ENCODE measurements at regions not wholly inside any gene's neighbourhood (a gene's known extent, or its start where the extent isn't known, plus 50 kb on each side); places are given as distances from the start of the nearest gene placed in this dataset.

DNA sequence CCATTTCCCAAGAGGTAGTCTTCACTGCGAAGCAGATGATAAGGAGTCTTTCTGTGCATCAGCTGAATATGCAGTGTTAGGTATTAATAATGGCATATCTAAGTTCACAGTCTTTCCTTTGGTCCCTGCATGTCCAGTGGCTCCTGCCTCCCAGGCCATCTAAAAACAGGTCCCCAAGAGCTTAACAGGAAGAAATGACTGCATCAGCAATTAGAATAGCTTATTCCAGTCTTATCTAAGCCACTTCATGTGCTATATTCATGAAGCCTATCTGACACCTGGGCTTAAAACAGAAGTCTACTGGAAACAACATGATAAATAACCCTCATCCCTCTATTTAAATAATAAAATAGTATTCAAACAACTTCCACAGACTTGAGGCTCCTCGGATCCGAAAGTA, 346.1 kb upstream of the ERCC4 start (continued):
- TF ChIP-seq TSHZ1 (tag by site-specific recombination; IDR thresholded peaks at IDR 0.05; ENCODE audit: borderline replicate concordance) (no peak), TRIM28 (IDR thresholded peaks at IDR 0.05; ENCODE audit: borderline replicate concordance, low read length) (no peak), ZNF416 (tag by site-specific recombination; IDR thresholded peaks at IDR 0.05) (no peak)

DNA sequence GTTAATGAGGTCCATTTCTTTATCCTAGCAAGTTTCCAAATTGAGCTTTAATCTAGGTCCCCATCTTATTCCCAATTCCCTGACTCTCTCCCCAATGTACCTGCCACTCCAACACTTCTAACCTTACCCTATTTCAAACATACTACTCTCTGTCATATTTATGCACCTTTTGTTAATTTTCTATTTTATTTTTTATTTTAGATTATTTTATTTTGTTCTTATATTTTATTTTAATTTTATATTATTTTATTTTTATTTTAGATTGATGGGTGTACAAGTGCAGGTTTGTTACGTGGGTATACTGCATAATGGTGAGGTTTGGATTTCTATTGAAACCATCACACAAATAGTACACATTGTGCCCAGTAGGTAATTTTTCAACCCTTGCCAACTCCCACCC, 333.9 kb upstream of the ERCC4 start:
- Histone ChIP-seq H3K4me3 (ENCODE audit: low read depth, low read length) (no peak overlapping the region), H3K4me1 (ENCODE audit: control insufficient read depth, insufficient read depth, low read length) (no peaks in the 10 kb centered on the region), H3K36me3 (ENCODE audit: control insufficient read depth in 2 of 2, insufficient read depth in 1 of 2, low read length in 2 of 2) (no peaks in the 10 kb centered on the region), H3K27ac (ENCODE audit: extremely low read depth, low read depth, low read length) (no peak overlapping the region), H3K9me3 (ENCODE audit: control insufficient read depth, insufficient read depth, low read depth, low read length) (no peaks in the 10 kb centered on the region)
- CTCF ChIA-PET, result interaction anchor here (1.1 kb wide), 1 partner anchor 16 kb away, joined by 3 read pairs; no protein-coding TSS in a partner anchor
- TF ChIP-seq SP3 (tag by site-specific recombination; IDR thresholded peaks at IDR 0.05), result no peak
- TF ChIP-seq ZNF239 (tag by site-specific recombination; IDR thresholded peaks at IDR 0.05), result no peak
- no peak for TF ChIP-seq ZNF362 (tag by site-specific recombination; IDR thresholded peaks at IDR 0.05)
- no peak for TF ChIP-seq KLF16 (tag by site-specific recombination; IDR thresholded peaks at IDR 0.05)
- TF ChIP-seq ZNF776 (tag by site-specific recombination; IDR thresholded peaks at IDR 0.05; ENCODE audit: borderline replicate concordance), result no peak
- no peak for TF ChIP-seq ZNF140 (tag by site-specific recombination; IDR thresholded peaks at IDR 0.05)
- TF ChIP-seq ZBTB7A (tag by site-specific recombination; IDR thresholded peaks at IDR 0.05; ENCODE audit: low read depth), result no peak
- TF ChIP-seq ZNF777 (tag by site-specific recombination; IDR thresholded peaks at IDR 0.05; ENCODE audit: borderline replicate concordance), result no peak
- no peak for TF ChIP-seq HOXC10 (CRISPR knock-in tag; IDR thresholded peaks at IDR 0.05)
- TF ChIP-seq CTCF (tag by site-specific recombination; IDR thresholded peaks at IDR 0.05), result no peak
- TF ChIP-seq, protein P1, sequence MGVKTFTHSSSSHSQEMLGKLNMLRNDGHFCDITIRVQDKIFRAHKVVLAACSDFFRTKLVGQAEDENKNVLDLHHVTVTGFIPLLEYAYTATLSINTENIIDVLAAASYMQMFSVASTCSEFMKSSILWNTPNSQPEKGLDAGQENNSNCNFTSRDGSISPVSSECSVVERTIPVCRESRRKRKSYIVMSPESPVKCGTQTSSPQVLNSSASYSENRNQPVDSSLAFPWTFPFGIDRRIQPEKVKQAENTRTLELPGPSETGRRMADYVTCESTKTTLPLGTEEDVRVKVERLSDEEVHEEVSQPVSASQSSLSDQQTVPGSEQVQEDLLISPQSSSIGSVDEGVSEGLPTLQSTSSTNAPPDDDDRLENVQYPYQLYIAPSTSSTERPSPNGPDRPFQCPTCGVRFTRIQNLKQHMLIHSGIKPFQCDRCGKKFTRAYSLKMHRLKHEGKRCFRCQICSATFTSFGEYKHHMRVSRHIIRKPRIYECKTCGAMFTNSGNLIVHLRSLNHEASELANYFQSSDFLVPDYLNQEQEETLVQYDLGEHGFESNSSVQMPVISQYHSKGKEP (tag by site-specific recombination; IDR thresholded peaks at IDR 0.05), result no peak
- TF ChIP-seq ZNF596 (tag by site-specific recombination; IDR thresholded peaks at IDR 0.05), result no peak
- no peak for TF ChIP-seq ZNF473 (tag by site-specific recombination; IDR thresholded peaks at IDR 0.05)
- no peak for TF ChIP-seq ZNF530 (tag by site-specific recombination; IDR thresholded peaks at IDR 0.05; ENCODE audit: low read depth)
- POLR2A ChIA-PET, result no interaction called here
